AML-193 (cell line): ENCODE measurements at regions not wholly inside any gene's neighbourhood (a gene's known extent, or its start where the extent isn't known, plus 50 kb on each side); places are given as distances from the start of the nearest gene placed in this dataset.

Experiments used
- DNase-seq, 2 experiments: peaks; one replicate each; lab custom pipeline; 2025; lab: John Stamatoyannopoulos, UW

- no peak for DNase-seq
Observed at GRCh38 chr20:22791396-22791795, 207.0 kb upstream of the FOXA2 start.

GRCh38 chr20:22791877-22792525 is 207.6 kb upstream of the FOXA2 start:
- DNase-seq, result no peak

- no peak for DNase-seq
Observed at GRCh38 chr20:22794200-22794599, 209.8 kb upstream of the FOXA2 start.

DNA sequence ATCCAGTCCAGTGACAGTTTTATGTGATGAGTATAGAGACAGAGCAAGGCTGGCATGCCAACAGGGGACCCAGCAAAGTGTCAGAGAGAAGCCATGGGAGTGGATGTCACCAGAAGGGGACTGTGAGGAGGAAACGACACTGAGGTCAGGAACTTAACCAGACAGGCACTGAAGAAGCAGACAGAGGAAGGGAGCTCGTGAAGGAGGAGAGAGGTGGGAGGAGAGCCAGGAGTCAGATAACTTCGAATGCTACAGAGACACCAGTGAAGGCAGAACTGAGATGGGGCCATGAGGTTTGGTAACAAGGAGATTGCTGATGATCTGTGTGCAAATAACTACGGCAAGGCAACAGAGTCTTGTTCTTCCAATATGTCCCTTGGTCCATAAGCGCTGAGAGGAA is 211.1 kb upstream of the FOXA2 start:
- no peak for DNase-seq

GRCh38 chr20:22795871-22796270 is 211.5 kb upstream of the FOXA2 start:
- no peak for DNase-seq

DNA sequence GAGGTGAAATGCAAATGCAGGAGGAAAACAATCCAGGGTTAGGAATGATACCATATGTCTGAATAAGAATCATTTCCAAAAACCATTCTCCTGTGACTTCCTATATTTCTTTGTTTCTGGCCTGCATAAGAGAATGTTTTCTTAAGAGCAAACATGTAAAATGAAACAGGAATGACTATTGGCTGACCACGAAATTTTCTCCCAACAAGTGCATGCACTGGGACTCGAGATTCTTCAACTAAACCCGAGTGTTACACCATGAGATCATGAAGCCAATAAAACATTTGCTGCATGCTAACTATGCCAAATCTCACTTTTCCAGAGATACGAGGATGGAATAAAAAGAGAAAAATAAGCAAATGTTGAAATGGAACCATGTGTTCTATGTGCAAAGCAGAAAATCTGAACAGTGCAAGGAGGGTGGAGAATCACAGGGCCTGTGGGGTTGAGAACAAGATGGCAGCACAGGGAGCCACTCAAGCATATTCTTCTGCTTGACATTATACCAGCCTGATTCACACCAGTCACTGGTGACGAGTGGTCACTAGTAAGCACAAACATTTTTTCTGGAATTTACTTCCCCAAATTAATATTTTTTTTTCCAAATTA is 212.2 kb upstream of the FOXA2 start:
- DNase-seq, result no peak

DNA sequence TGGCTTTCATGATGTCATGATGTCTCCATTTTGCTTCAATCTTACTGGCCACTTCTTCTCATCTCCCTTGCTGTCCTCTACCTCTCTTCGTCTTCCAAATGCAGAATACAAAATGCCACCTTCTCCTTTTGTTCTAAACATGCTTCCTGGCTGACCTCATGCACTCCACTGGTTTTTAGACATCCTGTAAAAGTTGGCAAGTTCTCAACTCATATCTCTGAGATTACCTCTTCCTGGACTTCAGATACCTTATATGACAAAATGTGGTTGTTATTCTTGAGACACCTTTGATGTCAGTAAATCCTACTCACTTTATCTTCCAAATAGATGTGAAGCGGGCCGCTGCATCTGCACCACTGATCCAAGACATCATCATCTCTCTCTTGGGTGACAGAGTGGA is 212.7 kb upstream of the FOXA2 start:
- no peak for DNase-seq

DNA sequence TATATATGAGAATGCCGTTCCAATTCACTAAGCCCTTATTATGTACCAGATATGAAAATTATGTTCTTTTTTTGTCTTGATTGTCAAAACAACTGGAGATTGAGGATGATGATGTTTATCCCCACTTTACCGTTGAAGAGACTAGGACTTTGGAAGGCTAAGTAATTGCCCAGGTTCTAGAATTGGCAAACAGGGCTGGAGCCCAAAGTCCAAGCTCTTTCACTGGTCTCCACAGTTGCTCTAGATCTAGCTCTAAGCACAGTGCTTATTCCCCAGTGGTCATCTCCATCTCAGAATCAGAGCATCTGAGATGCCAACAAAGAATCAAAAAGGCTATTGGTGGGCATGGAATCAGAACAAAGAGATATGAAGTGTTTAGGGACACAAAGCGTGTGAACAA is 215.3 kb upstream of the FOXA2 start:
- no peak for DNase-seq

GRCh38 chr20:22800129-22800528 is 215.8 kb upstream of the FOXA2 start:
- DNase-seq, result no peak

- DNase-seq, result no peak
Observed at GRCh38 chr20:22801528-22801927, 217.2 kb upstream of the FOXA2 start.

DNA sequence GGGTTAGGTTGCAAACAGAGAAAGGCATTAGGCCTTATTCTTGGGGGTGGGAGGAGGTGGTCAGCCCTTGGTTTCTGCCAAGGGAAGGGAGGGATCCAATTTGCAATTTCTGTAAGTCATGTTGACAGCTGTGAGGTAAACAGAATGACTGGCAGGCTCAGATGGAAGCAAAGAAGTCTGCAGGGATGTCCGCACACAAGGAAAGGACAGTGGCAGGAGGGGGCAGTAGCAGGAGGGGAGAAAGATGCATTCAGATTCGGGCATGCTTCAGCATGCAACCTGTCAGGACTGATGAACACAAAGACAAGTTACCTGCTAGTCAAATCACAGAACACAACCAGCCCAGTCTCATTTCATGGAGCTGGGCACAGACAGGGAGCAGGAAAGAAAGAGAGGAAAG is 217.9 kb upstream of the FOXA2 start:
- no peak for DNase-seq

DNA sequence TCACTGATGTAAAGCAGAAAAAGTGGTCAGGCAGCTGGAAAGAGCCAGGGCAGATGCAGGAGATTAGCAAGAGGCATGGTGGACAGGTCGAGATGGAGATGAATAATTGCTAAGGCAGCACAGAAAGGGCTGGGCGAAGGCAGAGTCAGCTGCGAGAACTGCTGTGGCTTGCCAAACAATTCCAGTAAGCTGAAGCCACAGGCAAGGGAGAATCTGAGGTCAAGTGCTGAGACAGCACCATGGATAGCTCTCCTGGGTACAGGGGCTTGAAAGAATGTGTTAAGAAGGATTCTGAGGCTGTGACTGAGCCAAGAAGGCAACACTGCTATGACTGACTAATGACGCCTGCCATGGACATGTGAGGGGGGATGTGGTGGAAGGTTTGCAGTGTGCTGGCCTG is 220.8 kb upstream of the FOXA2 start:
- no peak for DNase-seq

DNA sequence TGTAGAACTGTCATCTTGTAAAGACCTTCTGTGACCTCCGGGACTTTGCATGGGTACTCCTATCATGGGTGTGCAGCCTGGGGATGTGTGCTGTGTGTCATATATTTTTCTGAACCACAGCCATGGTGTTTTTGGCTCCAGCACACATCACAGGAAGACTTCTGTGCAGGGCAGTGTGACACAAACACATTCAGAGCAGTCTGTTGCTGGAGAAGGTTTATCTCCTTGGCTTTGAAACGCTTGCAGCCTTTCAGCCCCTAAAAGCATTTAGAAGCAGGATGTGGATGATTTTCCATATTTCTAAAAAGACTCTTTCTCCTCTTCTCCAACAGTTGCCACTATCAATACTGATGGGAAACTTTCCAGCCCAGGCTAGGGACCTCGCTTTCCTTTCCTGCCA is 221.6 kb upstream of the FOXA2 start:
- DNase-seq, result no peak

- DNase-seq, result no peak
Observed at GRCh38 chr20:22807045-22807444, 222.7 kb upstream of the FOXA2 start.

- no peak for DNase-seq
Observed at GRCh38 chr20:22807646-22808244, 223.4 kb upstream of the FOXA2 start.

DNA sequence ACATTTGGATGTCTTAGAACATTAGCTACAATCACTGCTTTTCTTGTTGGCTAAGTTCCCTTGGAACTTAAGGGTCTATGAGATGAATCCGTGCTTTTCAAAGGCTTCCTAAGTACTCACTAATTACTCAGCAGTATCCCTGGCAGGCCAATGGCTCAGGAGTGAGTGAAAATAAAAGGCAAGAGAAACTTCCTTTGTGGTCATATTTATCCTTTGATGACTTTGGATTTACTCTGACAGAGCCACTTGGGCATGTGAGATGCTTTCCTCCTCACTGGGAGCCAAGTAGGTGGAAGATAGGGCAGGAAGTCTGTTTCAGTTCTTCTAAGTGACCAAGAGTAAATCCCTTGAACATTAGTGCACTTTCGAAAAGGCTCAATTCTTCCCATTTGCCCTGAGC is 224.3 kb upstream of the FOXA2 start:
- no peak for DNase-seq

- no peak for DNase-seq
Observed at GRCh38 chr20:22810030-22810429, 225.1 kb upstream of the SSTR4 start.

GRCh38 chr20:22810626-22811569 is 224.2 kb upstream of the SSTR4 start:
- DNase-seq, result no peak

GRCh38 chr20:22814471-22815205 is 220.5 kb upstream of the SSTR4 start:
- no peak for DNase-seq

DNA sequence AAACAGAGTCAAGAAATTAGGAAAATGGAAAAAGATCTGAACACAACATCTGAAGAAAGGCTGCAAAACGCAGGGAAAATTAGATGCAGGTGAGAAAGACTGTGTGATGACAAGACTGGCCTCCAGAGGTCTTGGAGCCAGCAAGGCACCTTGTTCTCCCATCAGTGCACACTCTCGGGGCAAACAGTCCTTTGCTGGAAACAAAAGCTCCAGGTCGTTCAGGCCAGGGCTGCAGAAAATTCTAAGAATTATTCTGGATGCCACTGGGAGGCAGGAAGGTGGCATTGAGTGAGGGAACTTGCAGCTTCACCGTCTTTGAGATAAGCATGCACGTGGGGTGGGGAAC is 219.9 kb upstream of the SSTR4 start:
- no peak for DNase-seq

DNA sequence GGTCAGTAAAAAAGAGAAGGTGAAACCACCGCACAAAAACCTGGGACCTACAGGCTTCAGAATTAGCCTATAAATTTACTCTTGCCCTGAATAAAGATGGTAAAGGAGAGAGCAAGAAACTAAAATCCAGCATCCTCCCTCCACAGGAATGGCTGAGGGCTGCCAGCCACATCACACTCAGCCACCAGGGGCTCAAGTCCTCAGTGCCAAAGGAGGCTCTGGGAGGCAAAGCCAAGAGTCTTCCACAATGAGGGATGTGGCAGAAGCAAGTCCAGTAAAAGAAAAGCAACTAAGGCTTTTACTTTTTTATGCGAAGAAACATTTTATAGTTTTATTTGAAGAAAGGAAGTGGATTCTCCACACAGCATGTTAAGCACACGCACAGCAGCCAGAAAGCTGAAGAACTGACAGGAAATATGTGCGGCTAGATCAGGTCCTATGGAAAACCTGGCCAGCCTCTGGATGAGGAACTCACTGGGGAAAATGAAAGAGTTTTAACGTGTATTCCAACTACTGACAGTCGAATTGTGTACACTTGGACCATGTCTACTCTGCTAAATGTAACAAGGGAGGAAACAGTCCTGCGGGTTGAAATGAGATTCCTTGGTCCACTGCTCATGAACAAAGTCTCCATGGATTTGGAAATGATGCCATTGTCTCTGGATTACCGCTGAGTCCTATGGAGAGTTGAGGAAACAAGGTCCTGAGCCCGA is 219.4 kb upstream of the SSTR4 start:
- DNase-seq, result no peak
